Smooth muscle cell (in vitro differentiated cells): ENCODE measurements at regions not wholly inside any gene's neighbourhood (a gene's known extent, or its start where the extent isn't known, plus 50 kb on each side); places are given as distances from the start of the nearest gene placed in this dataset.

Source experiments
- DNase-seq: peaks from one replicate; lab custom pipeline; 2025; ENCODE audit not compliant: unreplicated experiment; lab: John Stamatoyannopoulos, UW
- H2AFZ ChIP-seq: fragments of 200-600 bp; sonication (generic); 2 replicates; pipeline ENCODE4 v1.6.0; 2016; ENCODE audit warnings: antibody characterized with exemption, low read depth, mild to moderate bottlenecking
- H3F3A ChIP-seq: fragments of 200-600 bp; sonication (generic); 2 replicates; pipeline ENCODE4 v1.6.0; 2017; ENCODE audit warnings: antibody characterized with exemption, low read depth
- H3K27ac ChIP-seq: fragments of 200-600 bp; sonication (generic); 2 replicates; pipeline ENCODE4 v1.5.1; 2016; ENCODE audit warnings: low read depth, mild to moderate bottlenecking
- H3K27me3 ChIP-seq: fragments of 200-600 bp; sonication (generic); 2 replicates; pipeline ENCODE4 v1.6.1; 2016; ENCODE audit warnings: low read depth, mild to moderate bottlenecking
- H3K36me3 ChIP-seq: fragments of 200-600 bp; sonication (generic); 2 replicates; pipeline ENCODE4 v1.5.1; 2016; ENCODE audit warnings: low read depth
- H3K4me1 ChIP-seq: fragments of 200-600 bp; sonication (generic); 2 replicates; pipeline ENCODE4 v1.5.1; 2016; ENCODE audit warnings: low read depth
- H3K4me2 ChIP-seq: fragments of 200-600 bp; sonication (generic); 2 replicates; pipeline ENCODE4 v1.6.0; 2016; ENCODE audit warnings: mild to moderate bottlenecking
- H3K4me3 ChIP-seq: fragments of 200-600 bp; sonication (generic); 2 replicates; pipeline ENCODE4 v1.5.1; 2016; ENCODE audit warnings: mild to moderate bottlenecking
- H3K79me2 ChIP-seq: fragments of 200-600 bp; sonication (generic); 2 replicates; pipeline ENCODE4 v1.6.0; 2016; ENCODE audit warnings: low read depth, mild to moderate bottlenecking
- H3K9ac ChIP-seq: fragments of 200-600 bp; sonication (generic); 2 replicates; pipeline ENCODE4 v1.6.0; 2016; ENCODE audit warnings: low read depth
- H3K9me3 ChIP-seq: fragments of 200-600 bp; sonication (generic); replicated peaks from 2 replicates; pipeline ENCODE4 v1.5.1; 2016; ENCODE audit warnings: low read depth
- H4K20me1 ChIP-seq: fragments of 200-600 bp; sonication (generic); 2 replicates; pipeline ENCODE4 v1.6.0; 2016; ENCODE audit warnings: low read depth
- WGBS: methylation state at CpG from one replicate; pipeline ENCODE4 v1.1.7; 2016; ENCODE audit warnings: low lambda C conversion rate; 5-methylcytosine and 5-hydroxymethylcytosine counted together
- TF ChIP-seq, protein P1 (sequence below): fragments of 200-600 bp; sonication (generic); IDR thresholded peaks from 2 replicates; pipeline ENCODE4 v1.5.1; 2017; ENCODE audit warnings: borderline replicate concordance, mild to moderate bottlenecking, antibody characterized with exemption; ENCODE audit not compliant: insufficient read depth, poor library complexity, severe bottlenecking

DNA sequence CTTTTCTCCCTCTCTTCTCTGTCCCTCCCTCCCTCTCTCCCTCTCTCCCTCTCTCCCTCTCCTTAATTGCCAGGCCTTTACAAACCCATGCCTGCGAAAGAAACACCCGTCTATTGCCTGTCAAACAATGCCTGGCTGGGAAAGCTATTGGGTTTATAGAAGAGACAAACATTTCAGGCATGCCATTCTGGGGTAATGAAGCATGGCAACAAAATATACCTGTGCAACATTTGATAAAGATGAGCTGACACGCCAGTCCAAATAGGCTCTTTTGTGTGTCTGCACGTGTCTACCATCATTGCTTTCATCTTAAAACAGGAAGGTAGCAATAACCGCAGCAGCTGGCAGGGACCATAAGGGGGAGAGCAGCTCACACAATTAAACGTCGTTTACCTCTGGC is 282.1 kb downstream of the ZNF516 start:
- no peaks in the 10 kb centered on the region for H3K27me3 ChIP-seq
- 64% methylated on average over 7 of the region's 7 CpGs for WGBS
- TF ChIP-seq, protein P1, sequence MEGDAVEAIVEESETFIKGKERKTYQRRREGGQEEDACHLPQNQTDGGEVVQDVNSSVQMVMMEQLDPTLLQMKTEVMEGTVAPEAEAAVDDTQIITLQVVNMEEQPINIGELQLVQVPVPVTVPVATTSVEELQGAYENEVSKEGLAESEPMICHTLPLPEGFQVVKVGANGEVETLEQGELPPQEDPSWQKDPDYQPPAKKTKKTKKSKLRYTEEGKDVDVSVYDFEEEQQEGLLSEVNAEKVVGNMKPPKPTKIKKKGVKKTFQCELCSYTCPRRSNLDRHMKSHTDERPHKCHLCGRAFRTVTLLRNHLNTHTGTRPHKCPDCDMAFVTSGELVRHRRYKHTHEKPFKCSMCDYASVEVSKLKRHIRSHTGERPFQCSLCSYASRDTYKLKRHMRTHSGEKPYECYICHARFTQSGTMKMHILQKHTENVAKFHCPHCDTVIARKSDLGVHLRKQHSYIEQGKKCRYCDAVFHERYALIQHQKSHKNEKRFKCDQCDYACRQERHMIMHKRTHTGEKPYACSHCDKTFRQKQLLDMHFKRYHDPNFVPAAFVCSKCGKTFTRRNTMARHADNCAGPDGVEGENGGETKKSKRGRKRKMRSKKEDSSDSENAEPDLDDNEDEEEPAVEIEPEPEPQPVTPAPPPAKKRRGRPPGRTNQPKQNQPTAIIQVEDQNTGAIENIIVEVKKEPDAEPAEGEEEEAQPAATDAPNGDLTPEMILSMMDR: no peak

DNA sequence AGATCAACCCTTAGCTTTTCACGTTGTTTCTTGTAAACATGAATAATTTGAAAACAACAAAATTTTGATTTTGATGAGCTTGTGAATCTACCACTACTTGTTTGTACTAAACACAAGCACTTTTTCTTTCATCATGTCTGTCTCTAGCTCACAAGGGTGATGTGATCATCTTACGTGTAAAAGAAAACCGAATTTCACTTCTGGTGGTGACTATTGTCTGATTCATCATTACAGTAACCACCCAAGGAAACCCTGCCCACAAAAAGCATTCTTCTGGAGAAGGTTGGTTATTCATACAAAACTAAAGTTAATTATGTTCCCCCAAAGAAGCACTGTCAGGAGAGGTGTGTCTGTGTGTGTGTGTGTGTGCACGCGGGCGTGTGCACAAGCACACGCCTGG is 285.4 kb downstream of the ZNF516 start:
- Histone ChIP-seq H3F3A (no peaks in the 10 kb centered on the region), H3K4me2 (no peak overlapping the region), H3K9me3 (no peaks in the 10 kb centered on the region), H3K27me3 (no peaks in the 10 kb centered on the region), H3K9ac (no peak overlapping the region), H3K4me3 (no peak overlapping the region), H3K79me2 (no peaks in the 10 kb centered on the region), H3K4me1 (peaks cover 12% of the 10 kb centered on the region), H3K27ac (no peak overlapping the region), H3K36me3 (no peaks in the 10 kb centered on the region), H2AFZ (no peak overlapping the region), H4K20me1 (no peaks in the 10 kb centered on the region)
- TF ChIP-seq, protein P1: no peak
- no peak for DNase-seq
- 81% methylated on average over 7 of the region's 7 CpGs for WGBS

More for the DNA sequence above, 282.1 kb downstream of the ZNF516 start:
- H3K4me1 ChIP-seq: peaks cover 12% of the 10 kb centered on the region
- no peaks in the 10 kb centered on the region for H3K36me3 ChIP-seq
- H2AFZ ChIP-seq: no peak overlapping the region
- no peak for DNase-seq
- H3F3A ChIP-seq: no peaks in the 10 kb centered on the region
- no peaks in the 10 kb centered on the region for H3K9me3 ChIP-seq
- no peaks in the 10 kb centered on the region for H3K79me2 ChIP-seq
- no peak overlapping the region for H3K4me3 ChIP-seq
- H3K27ac ChIP-seq: no peak overlapping the region
- H4K20me1 ChIP-seq: no peaks in the 10 kb centered on the region
- no peak overlapping the region for H3K9ac ChIP-seq
- H3K4me2 ChIP-seq: no peak overlapping the region

- H3F3A ChIP-seq: no peaks in the 10 kb centered on the region
- peaks cover 11% of the 10 kb centered on the region for H3K4me1 ChIP-seq
- H3K36me3 ChIP-seq: no peaks in the 10 kb centered on the region
- H3K9ac ChIP-seq: no peak overlapping the region
- no peaks in the 10 kb centered on the region for H3K27me3 ChIP-seq
- H3K4me2 ChIP-seq: no peak overlapping the region
- no peaks in the 10 kb centered on the region for H3K79me2 ChIP-seq
- H3K27ac ChIP-seq: no peak overlapping the region
- WGBS: 79% methylated on average over 21 of the region's 21 CpGs
- DNase-seq: no peak
- H3K9me3 ChIP-seq: no peaks in the 10 kb centered on the region
- TF ChIP-seq, protein P1: no peak
- no peak overlapping the region for H2AFZ ChIP-seq
- no peak overlapping the region for H3K4me3 ChIP-seq
- no peaks in the 10 kb centered on the region for H4K20me1 ChIP-seq
These were observed 286.2 kb downstream of the ZNF516 start for GRCh38 chr18:76208678-76209306.

- Histone ChIP-seq H3K27ac (no peak overlapping the region), H3K36me3 (no peaks in the 10 kb centered on the region), H3K4me1 (peaks cover 4% of the 10 kb centered on the region), H3K79me2 (no peaks in the 10 kb centered on the region), H2AFZ (no peak overlapping the region), H3K27me3 (no peaks in the 10 kb centered on the region), H4K20me1 (no peaks in the 10 kb centered on the region), H3K4me2 (no peak overlapping the region), H3F3A (no peaks in the 10 kb centered on the region), H3K4me3 (no peak overlapping the region), H3K9me3 (no peaks in the 10 kb centered on the region), H3K9ac (no peak overlapping the region)
- TF ChIP-seq, protein P1: no peak
- WGBS: 90% methylated on average over 7 of the region's 7 CpGs
- DNase-seq: no peak
These were observed 289.1 kb downstream of the ZNF516 start for GRCh38 chr18:76205906-76206305.
